ENCODE measurements at regions not wholly inside any gene's neighbourhood (a gene's known extent, or its start where the extent isn't known, plus 50 kb on each side); places are given as distances from the start of the nearest gene placed in this dataset.

- Mint-ChIP-seq H3K27me3 (ENCODE audit: insufficient read depth, unreplicated experiment) (peaks cover 4% of the 10 kb centered on the region), H3K36me3 (ENCODE audit: insufficient read depth, unreplicated experiment) (no peaks in the 10 kb centered on the region), H3K4me3 (ENCODE audit: unreplicated experiment) (no peak overlapping the region), H3K27ac (ENCODE audit: low read depth, unreplicated experiment) (no peak overlapping the region), H3K4me1 (ENCODE audit: insufficient read depth, unreplicated experiment) (no peaks in the 10 kb centered on the region), H3K9me3 (ENCODE audit: unreplicated experiment) (no peaks in the 10 kb centered on the region)
- TF ChIP-seq, protein P1, sequence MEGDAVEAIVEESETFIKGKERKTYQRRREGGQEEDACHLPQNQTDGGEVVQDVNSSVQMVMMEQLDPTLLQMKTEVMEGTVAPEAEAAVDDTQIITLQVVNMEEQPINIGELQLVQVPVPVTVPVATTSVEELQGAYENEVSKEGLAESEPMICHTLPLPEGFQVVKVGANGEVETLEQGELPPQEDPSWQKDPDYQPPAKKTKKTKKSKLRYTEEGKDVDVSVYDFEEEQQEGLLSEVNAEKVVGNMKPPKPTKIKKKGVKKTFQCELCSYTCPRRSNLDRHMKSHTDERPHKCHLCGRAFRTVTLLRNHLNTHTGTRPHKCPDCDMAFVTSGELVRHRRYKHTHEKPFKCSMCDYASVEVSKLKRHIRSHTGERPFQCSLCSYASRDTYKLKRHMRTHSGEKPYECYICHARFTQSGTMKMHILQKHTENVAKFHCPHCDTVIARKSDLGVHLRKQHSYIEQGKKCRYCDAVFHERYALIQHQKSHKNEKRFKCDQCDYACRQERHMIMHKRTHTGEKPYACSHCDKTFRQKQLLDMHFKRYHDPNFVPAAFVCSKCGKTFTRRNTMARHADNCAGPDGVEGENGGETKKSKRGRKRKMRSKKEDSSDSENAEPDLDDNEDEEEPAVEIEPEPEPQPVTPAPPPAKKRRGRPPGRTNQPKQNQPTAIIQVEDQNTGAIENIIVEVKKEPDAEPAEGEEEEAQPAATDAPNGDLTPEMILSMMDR (IDR thresholded peaks at IDR 0.05; ENCODE audit: unreplicated experiment), result no peak
- ChIA-PET CTCF (interaction anchor here (0.6 to 0.9 kb wide), 3 partner anchors 137 to 1299 kb away, joined by 3 to 4 read pairs (median 3); no protein-coding TSS in a partner anchor), POLR2A (no interaction called here)
- intact Hi-C loops (cut with micrococcal nuclease), result no loop called here
- DNase-seq (ENCODE audit: unreplicated experiment), result no peak
- BruUV-seq (replicated peaks), result no TSS peak
Measured at GRCh38 chr13:55090612-55091011, 2050.1 kb upstream of the PRR20A start.

DNA sequence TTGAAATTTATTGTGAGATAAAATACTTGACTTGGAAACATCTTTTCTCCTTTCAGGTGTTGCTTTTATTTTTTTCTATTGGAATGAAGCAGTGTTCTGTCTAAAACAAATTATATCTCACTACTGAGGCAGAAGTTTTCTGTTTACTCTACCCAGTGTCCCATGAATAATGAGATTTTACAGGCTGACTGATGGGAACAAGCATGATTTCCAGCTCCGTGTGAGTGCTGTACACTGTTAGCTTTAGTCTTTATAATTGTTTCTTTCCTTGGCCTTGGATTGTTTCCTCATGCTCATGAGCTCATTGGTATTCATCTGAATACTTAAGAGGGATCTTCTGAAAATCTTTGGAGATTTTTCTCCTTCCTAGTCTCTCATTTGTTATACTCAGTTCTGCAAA lies 2049.5 kb upstream of the PRR20A start:
- intact Hi-C loops (cut with micrococcal nuclease), result no loop called here
- CTCF ChIA-PET, result interaction anchor here (0.6 to 0.9 kb wide), 3 partner anchors 138 to 1300 kb away, joined by 3 to 4 read pairs (median 3); no protein-coding TSS in a partner anchor
- H3K27me3 Mint-ChIP-seq (ENCODE audit: insufficient read depth, unreplicated experiment), result peaks cover 10% of the 10 kb centered on the region
- TF ChIP-seq, protein P1 (IDR thresholded peaks at IDR 0.05; ENCODE audit: unreplicated experiment), result no peak
- no peaks in the 10 kb centered on the region for H3K36me3 Mint-ChIP-seq (ENCODE audit: insufficient read depth, unreplicated experiment)
- no peak overlapping the region for H3K4me3 Mint-ChIP-seq (ENCODE audit: unreplicated experiment)
- no peaks in the 10 kb centered on the region for H3K9me3 Mint-ChIP-seq (ENCODE audit: unreplicated experiment)
- DNase-seq (ENCODE audit: unreplicated experiment), result no peak
- BruUV-seq (replicated peaks), result no TSS peak
- H3K4me1 Mint-ChIP-seq (ENCODE audit: insufficient read depth, unreplicated experiment), result no peaks in the 10 kb centered on the region
- no peak overlapping the region for H3K27ac Mint-ChIP-seq (ENCODE audit: low read depth, unreplicated experiment)
- POLR2A ChIA-PET, result no interaction called here

DNA sequence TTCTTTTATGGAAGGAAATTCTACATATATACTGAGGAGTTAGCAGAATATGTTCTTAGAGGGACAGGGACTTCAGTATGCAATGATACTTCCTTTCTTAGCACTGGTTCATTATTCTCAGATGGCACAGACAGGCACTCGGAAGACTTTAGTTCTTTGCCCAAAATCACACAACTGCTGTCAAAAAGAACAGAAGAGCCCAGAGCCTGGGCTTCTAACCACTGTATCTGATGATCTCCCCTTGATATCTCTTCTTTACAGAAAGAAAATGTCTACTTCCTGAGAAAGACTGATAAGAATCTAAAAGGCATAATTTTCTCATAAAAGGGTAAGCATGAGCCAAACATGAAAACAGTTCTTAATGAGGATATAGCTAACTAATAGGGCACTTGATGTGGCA lies 2034.2 kb upstream of the PRR20A start:
- H3K27me3 Mint-ChIP-seq (ENCODE audit: insufficient read depth, unreplicated experiment), result peaks cover 7% of the 10 kb centered on the region
- no TSS peak for BruUV-seq (replicated peaks)
- no peaks in the 10 kb centered on the region for H3K36me3 Mint-ChIP-seq (ENCODE audit: insufficient read depth, unreplicated experiment)
- intact Hi-C loops (cut with micrococcal nuclease), result no loop called here
- no peak overlapping the region for H3K27ac Mint-ChIP-seq (ENCODE audit: low read depth, unreplicated experiment)
- no peak overlapping the region for H3K4me3 Mint-ChIP-seq (ENCODE audit: unreplicated experiment)
- CTCF ChIA-PET, result no interaction called here
- no peaks in the 10 kb centered on the region for H3K9me3 Mint-ChIP-seq (ENCODE audit: unreplicated experiment)
- no peaks in the 10 kb centered on the region for H3K4me1 Mint-ChIP-seq (ENCODE audit: insufficient read depth, unreplicated experiment)
- TF ChIP-seq, protein P1 (IDR thresholded peaks at IDR 0.05; ENCODE audit: unreplicated experiment), result no peak
- POLR2A ChIA-PET, result interaction anchor here (0.9 kb wide), 1 partner anchor 12 kb away, joined by 3 read pairs; no protein-coding TSS in a partner anchor
- no peak for DNase-seq (ENCODE audit: unreplicated experiment)

DNA sequence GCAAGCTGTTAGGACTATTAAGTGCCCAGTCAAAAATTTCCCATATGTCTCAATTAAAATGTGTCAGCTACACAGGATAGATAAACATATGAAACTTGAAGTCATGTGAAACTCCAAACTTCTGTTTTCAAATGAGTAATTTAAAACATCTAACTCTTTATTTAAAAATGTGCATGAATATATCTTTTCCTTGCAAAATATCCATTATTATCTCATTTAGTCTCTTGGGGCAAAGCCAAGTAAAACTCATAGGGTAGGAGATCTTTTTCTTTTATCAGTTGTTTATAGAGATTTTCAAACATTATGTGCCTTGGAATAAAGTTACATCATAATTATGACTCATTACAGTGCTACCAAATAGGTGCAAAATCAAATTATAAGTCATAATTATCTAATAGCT lies 2020.1 kb upstream of the PRR20A start:
- POLR2A ChIA-PET, result no interaction called here
- no TSS peak for BruUV-seq (replicated peaks)
- Mint-ChIP-seq H3K4me1 (ENCODE audit: insufficient read depth, unreplicated experiment) (no peaks in the 10 kb centered on the region), H3K27ac (ENCODE audit: low read depth, unreplicated experiment) (no peak overlapping the region), H3K4me3 (ENCODE audit: unreplicated experiment) (no peak overlapping the region), H3K27me3 (ENCODE audit: insufficient read depth, unreplicated experiment) (no peaks in the 10 kb centered on the region), H3K9me3 (ENCODE audit: unreplicated experiment) (no peaks in the 10 kb centered on the region), H3K36me3 (ENCODE audit: insufficient read depth, unreplicated experiment) (no peaks in the 10 kb centered on the region)
- no peak for DNase-seq (ENCODE audit: unreplicated experiment)
- intact Hi-C loops (cut with micrococcal nuclease), result no loop called here
- CTCF ChIA-PET, result no interaction called here
- TF ChIP-seq, protein P1 (IDR thresholded peaks at IDR 0.05; ENCODE audit: unreplicated experiment), result no peak

Measured in MCF 10A (cell line).